Activated naive CD8-positive, alpha-beta T cell treated with anti-CD3 and anti-CD28 coated beads for 36 hours (primary cell): ENCODE measurements at regions not wholly inside any gene's neighbourhood (a gene's known extent, or its start where the extent isn't known, plus 50 kb on each side); places are given as distances from the start of the nearest gene placed in this dataset.

Source experiments
- DNase-seq: peaks from one replicate; pipeline ENCODE4 v3.0.0; 2021
- H3K27ac Mint-ChIP-seq: one replicate; pipeline ENCODE4 v1.8.0; 2022; ENCODE audit warnings: mild to moderate bottlenecking, moderate library complexity, mixed read lengths
- H3K27me3 Mint-ChIP-seq: one replicate; pipeline ENCODE4 v1.8.0; 2022; ENCODE audit warnings: mild to moderate bottlenecking, mixed read lengths
- H3K36me3 Mint-ChIP-seq: one replicate; pipeline ENCODE4 v1.8.0; 2021; ENCODE audit warnings: mild to moderate bottlenecking, mixed read lengths
- H3K4me1 Mint-ChIP-seq: one replicate; pipeline ENCODE4 v1.8.0; 2021; ENCODE audit warnings: mixed read lengths
- H3K4me3 Mint-ChIP-seq: one replicate; pipeline ENCODE4 v1.8.0; 2022; ENCODE audit warnings: mild to moderate bottlenecking, moderate library complexity, mixed read lengths
- H3K9me3 Mint-ChIP-seq: one replicate; pipeline ENCODE4 v1.8.0; 2022; ENCODE audit warnings: mixed read lengths

GRCh38 chr15:46856839-46857502 lies 860.3 kb upstream of the SEMA6D start:
- Mint-ChIP-seq H3K36me3 (no peaks in the 10 kb centered on the region), H3K27ac (no peak overlapping the region), H3K9me3 (no peaks in the 10 kb centered on the region), H3K4me1 (no peaks in the 10 kb centered on the region), H3K27me3 (no peaks in the 10 kb centered on the region), H3K4me3 (no peak overlapping the region)
- no peak for DNase-seq

GRCh38 chr15:46858150-46858549 lies 859.2 kb upstream of the SEMA6D start:
- H3K4me1 Mint-ChIP-seq = no peaks in the 10 kb centered on the region
- no peak overlapping the region for H3K4me3 Mint-ChIP-seq
- no peaks in the 10 kb centered on the region for H3K36me3 Mint-ChIP-seq
- H3K9me3 Mint-ChIP-seq = peaks cover 2% of the 10 kb centered on the region
- H3K27ac Mint-ChIP-seq = no peak overlapping the region
- no peaks in the 10 kb centered on the region for H3K27me3 Mint-ChIP-seq
- no peak for DNase-seq

- H3K4me1 Mint-ChIP-seq = no peaks in the 10 kb centered on the region
- H3K27ac Mint-ChIP-seq = no peak overlapping the region
- no peak overlapping the region for H3K4me3 Mint-ChIP-seq
- H3K36me3 Mint-ChIP-seq = no peaks in the 10 kb centered on the region
- DNase-seq = no peak
- H3K9me3 Mint-ChIP-seq = peaks cover 2% of the 10 kb centered on the region
- H3K27me3 Mint-ChIP-seq = no peaks in the 10 kb centered on the region
Observed at GRCh38 chr15:46861796-46862195, 855.5 kb upstream of the SEMA6D start.

GRCh38 chr15:46865155-46865554 lies 852.1 kb upstream of the SEMA6D start:
- Mint-ChIP-seq H3K4me3 (no peak overlapping the region), H3K36me3 (no peaks in the 10 kb centered on the region), H3K27ac (no peak overlapping the region), H3K9me3 (peaks cover 2% of the 10 kb centered on the region), H3K4me1 (no peaks in the 10 kb centered on the region), H3K27me3 (no peaks in the 10 kb centered on the region)
- no peak for DNase-seq

- Mint-ChIP-seq H3K27me3 (no peaks in the 10 kb centered on the region), H3K27ac (no peak overlapping the region), H3K4me1 (no peaks in the 10 kb centered on the region), H3K36me3 (no peaks in the 10 kb centered on the region), H3K9me3 (no peaks in the 10 kb centered on the region), H3K4me3 (no peak overlapping the region)
- no peak for DNase-seq
Observed at GRCh38 chr15:46872286-46872980, 844.9 kb upstream of the SEMA6D start.

GRCh38 chr15:46872981-46873330 lies 844.3 kb upstream of the SEMA6D start:
- Mint-ChIP-seq H3K4me3 (no peak overlapping the region), H3K27ac (no peak overlapping the region), H3K36me3 (no peaks in the 10 kb centered on the region), H3K4me1 (no peaks in the 10 kb centered on the region), H3K9me3 (no peaks in the 10 kb centered on the region), H3K27me3 (no peaks in the 10 kb centered on the region)
- DNase-seq = no peak

GRCh38 chr15:46879032-46879770 lies 838.1 kb upstream of the SEMA6D start:
- peaks cover 5% of the 10 kb centered on the region for H3K9me3 Mint-ChIP-seq
- no peaks in the 10 kb centered on the region for H3K4me1 Mint-ChIP-seq
- no peaks in the 10 kb centered on the region for H3K27me3 Mint-ChIP-seq
- H3K4me3 Mint-ChIP-seq = no peak overlapping the region
- H3K27ac Mint-ChIP-seq = no peak overlapping the region
- no peak for DNase-seq
- no peaks in the 10 kb centered on the region for H3K36me3 Mint-ChIP-seq

GRCh38 chr15:46880791-46881190 lies 836.5 kb upstream of the SEMA6D start:
- H3K27ac Mint-ChIP-seq = no peak overlapping the region
- H3K36me3 Mint-ChIP-seq = no peaks in the 10 kb centered on the region
- H3K27me3 Mint-ChIP-seq = no peaks in the 10 kb centered on the region
- no peak for DNase-seq
- no peaks in the 10 kb centered on the region for H3K4me1 Mint-ChIP-seq
- H3K9me3 Mint-ChIP-seq = peaks cover 6% of the 10 kb centered on the region
- no peak overlapping the region for H3K4me3 Mint-ChIP-seq

- H3K4me1 Mint-ChIP-seq = no peaks in the 10 kb centered on the region
- H3K27me3 Mint-ChIP-seq = no peaks in the 10 kb centered on the region
- no peaks in the 10 kb centered on the region for H3K36me3 Mint-ChIP-seq
- H3K9me3 Mint-ChIP-seq = peaks cover 7% of the 10 kb centered on the region
- no peak for DNase-seq
- no peak overlapping the region for H3K4me3 Mint-ChIP-seq
- no peak overlapping the region for H3K27ac Mint-ChIP-seq
Observed at GRCh38 chr15:46892621-46893160, 824.6 kb upstream of the SEMA6D start.

GRCh38 chr15:46894644-46895043 lies 822.7 kb upstream of the SEMA6D start:
- Mint-ChIP-seq H3K27ac (no peak overlapping the region), H3K4me3 (no peak overlapping the region), H3K9me3 (peaks cover 7% of the 10 kb centered on the region), H3K36me3 (no peaks in the 10 kb centered on the region), H3K27me3 (no peaks in the 10 kb centered on the region), H3K4me1 (no peaks in the 10 kb centered on the region)
- no peak for DNase-seq

GRCh38 chr15:46897266-46897665 lies 820.0 kb upstream of the SEMA6D start:
- Mint-ChIP-seq H3K36me3 (no peaks in the 10 kb centered on the region), H3K27me3 (no peaks in the 10 kb centered on the region), H3K4me1 (no peaks in the 10 kb centered on the region), H3K4me3 (no peak overlapping the region), H3K27ac (no peak overlapping the region), H3K9me3 (peaks cover 10% of the 10 kb centered on the region)
- DNase-seq = no peak

- no peaks in the 10 kb centered on the region for H3K4me1 Mint-ChIP-seq
- H3K27me3 Mint-ChIP-seq = no peaks in the 10 kb centered on the region
- H3K36me3 Mint-ChIP-seq = no peaks in the 10 kb centered on the region
- no peak for DNase-seq
- H3K27ac Mint-ChIP-seq = no peak overlapping the region
- peaks cover 6% of the 10 kb centered on the region for H3K9me3 Mint-ChIP-seq
- no peak overlapping the region for H3K4me3 Mint-ChIP-seq
Observed at GRCh38 chr15:46901001-46901400, 816.3 kb upstream of the SEMA6D start.

GRCh38 chr15:46917721-46918252 lies 799.5 kb upstream of the SEMA6D start:
- no peaks in the 10 kb centered on the region for H3K36me3 Mint-ChIP-seq
- no peaks in the 10 kb centered on the region for H3K4me1 Mint-ChIP-seq
- H3K27ac Mint-ChIP-seq = no peak overlapping the region
- no peaks in the 10 kb centered on the region for H3K27me3 Mint-ChIP-seq
- no peak for DNase-seq
- no peaks in the 10 kb centered on the region for H3K9me3 Mint-ChIP-seq
- H3K4me3 Mint-ChIP-seq = no peak overlapping the region

GRCh38 chr15:46918462-46919140 lies 798.7 kb upstream of the SEMA6D start:
- H3K4me3 Mint-ChIP-seq = no peak overlapping the region
- H3K9me3 Mint-ChIP-seq = peaks cover 1% of the 10 kb centered on the region
- no peak overlapping the region for H3K27ac Mint-ChIP-seq
- H3K36me3 Mint-ChIP-seq = no peaks in the 10 kb centered on the region
- H3K27me3 Mint-ChIP-seq = no peaks in the 10 kb centered on the region
- DNase-seq = no peak
- no peaks in the 10 kb centered on the region for H3K4me1 Mint-ChIP-seq

- H3K27me3 Mint-ChIP-seq = no peaks in the 10 kb centered on the region
- no peaks in the 10 kb centered on the region for H3K4me1 Mint-ChIP-seq
- H3K27ac Mint-ChIP-seq = no peak overlapping the region
- no peak overlapping the region for H3K4me3 Mint-ChIP-seq
- no peaks in the 10 kb centered on the region for H3K36me3 Mint-ChIP-seq
- peaks cover 1% of the 10 kb centered on the region for H3K9me3 Mint-ChIP-seq
- no peak for DNase-seq
Observed at GRCh38 chr15:46921891-46922290, 795.4 kb upstream of the SEMA6D start.
